ENCODE measurements at regions not wholly inside any gene's neighbourhood (a gene's known extent, or its start where the extent isn't known, plus 50 kb on each side); places are given as distances from the start of the nearest gene placed in this dataset.

- TF ChIP-seq, protein P1, sequence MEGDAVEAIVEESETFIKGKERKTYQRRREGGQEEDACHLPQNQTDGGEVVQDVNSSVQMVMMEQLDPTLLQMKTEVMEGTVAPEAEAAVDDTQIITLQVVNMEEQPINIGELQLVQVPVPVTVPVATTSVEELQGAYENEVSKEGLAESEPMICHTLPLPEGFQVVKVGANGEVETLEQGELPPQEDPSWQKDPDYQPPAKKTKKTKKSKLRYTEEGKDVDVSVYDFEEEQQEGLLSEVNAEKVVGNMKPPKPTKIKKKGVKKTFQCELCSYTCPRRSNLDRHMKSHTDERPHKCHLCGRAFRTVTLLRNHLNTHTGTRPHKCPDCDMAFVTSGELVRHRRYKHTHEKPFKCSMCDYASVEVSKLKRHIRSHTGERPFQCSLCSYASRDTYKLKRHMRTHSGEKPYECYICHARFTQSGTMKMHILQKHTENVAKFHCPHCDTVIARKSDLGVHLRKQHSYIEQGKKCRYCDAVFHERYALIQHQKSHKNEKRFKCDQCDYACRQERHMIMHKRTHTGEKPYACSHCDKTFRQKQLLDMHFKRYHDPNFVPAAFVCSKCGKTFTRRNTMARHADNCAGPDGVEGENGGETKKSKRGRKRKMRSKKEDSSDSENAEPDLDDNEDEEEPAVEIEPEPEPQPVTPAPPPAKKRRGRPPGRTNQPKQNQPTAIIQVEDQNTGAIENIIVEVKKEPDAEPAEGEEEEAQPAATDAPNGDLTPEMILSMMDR (conservative IDR thresholded peaks at IDR 0.05; ENCODE audit: low read depth, low read length): no peak
- no peak for DNase-seq (ENCODE audit: low read depth)
These were observed 387.8 kb upstream of the LARGE1 start for GRCh38 chr22:34308101-34308500.

GRCh38 chr22:34319346-34319745, 399.1 kb upstream of the LARGE1 start:
- TF ChIP-seq, protein P1 (conservative IDR thresholded peaks at IDR 0.05; ENCODE audit: low read depth, low read length): no peak
- no peak for DNase-seq (ENCODE audit: low read depth)
- H3K4me3 ChIP-seq (ENCODE audit: low read length): no peak overlapping the region

More at GRCh38 chr22:34308101-34308500, 387.8 kb upstream of the LARGE1 start:
- H3K4me3 ChIP-seq (ENCODE audit: low read length): no peak overlapping the region

GRCh38 chr22:34324763-34325162, 404.5 kb upstream of the LARGE1 start:
- H3K4me3 ChIP-seq (ENCODE audit: low read length): no peak overlapping the region
- DNase-seq (ENCODE audit: low read depth): no peak
- TF ChIP-seq, protein P1 (conservative IDR thresholded peaks at IDR 0.05; ENCODE audit: low read depth, low read length): no peak

DNA sequence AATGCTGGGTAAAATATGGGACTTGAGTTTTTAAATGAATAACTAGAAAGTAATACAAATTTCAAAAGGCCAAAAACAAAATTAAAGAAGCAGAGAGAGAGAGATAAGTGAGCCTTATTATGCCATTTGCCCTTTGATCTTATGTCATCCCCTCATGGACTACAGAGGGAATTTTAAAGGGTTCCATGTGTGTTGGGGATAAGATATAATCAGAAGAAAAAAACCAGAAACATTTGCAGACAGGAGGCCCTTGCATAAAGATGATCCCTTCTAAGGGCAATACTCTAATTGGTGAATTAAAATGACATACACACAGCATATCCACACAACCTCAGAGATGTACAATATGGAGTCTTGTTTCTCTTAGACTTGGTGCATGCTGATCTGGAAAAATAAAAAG, 406.6 kb upstream of the LARGE1 start:
- TF ChIP-seq, protein P1 (conservative IDR thresholded peaks at IDR 0.05; ENCODE audit: low read depth, low read length): no peak
- DNase-seq (ENCODE audit: low read depth): no peak
- H3K4me3 ChIP-seq (ENCODE audit: low read length): no peak overlapping the region

GRCh38 chr22:34330432-34330831, 410.2 kb upstream of the LARGE1 start:
- no peak overlapping the region for H3K4me3 ChIP-seq (ENCODE audit: low read length)
- TF ChIP-seq, protein P1 (conservative IDR thresholded peaks at IDR 0.05; ENCODE audit: low read depth, low read length): no peak

DNA sequence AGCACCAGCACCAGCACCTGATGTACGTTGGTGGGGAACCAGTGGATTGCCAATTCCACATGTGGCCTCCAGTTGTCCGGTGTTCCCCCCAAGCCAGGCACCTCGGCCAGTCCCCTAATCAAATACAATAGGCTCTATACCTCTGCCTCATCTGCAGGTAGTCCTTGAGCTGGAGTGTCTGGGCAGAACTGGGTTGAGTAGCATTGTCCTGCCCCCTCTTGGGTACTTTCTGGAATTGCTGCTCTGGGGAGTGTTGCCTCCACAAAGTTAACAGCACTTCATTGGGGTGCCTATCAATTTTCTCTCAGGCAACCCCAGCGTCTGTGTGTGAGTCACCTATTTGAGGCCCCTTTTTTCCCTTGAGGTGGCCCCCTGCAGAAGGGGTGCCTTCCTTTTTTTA, 413.0 kb upstream of the LARGE1 start:
- TF ChIP-seq, protein P1 (conservative IDR thresholded peaks at IDR 0.05; ENCODE audit: low read depth, low read length): no peak
- DNase-seq (ENCODE audit: low read depth): no peak
- no peak overlapping the region for H3K4me3 ChIP-seq (ENCODE audit: low read length)

More at GRCh38 chr22:34330432-34330831, 410.2 kb upstream of the LARGE1 start:
- no peak for DNase-seq (ENCODE audit: low read depth)

DNA sequence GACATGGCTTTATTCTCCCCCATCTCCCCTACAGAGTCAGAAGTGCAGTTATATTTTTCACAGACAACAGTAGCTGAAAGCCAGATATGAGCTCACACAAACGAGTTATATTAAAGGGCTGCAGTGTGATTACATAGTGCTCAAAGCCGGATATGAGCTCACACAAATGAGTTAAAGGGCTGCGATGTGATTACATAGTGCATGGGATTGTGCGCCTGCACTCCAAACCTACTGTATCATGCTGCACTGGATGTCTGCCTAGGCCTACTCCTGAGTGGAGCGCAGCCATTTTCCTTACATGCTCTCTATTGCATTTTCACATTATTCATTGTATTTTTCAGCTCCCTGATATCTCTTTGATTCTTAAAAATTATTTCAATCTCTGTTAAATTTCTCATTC, 414.6 kb upstream of the LARGE1 start:
- TF ChIP-seq, protein P1 (conservative IDR thresholded peaks at IDR 0.05; ENCODE audit: low read depth, low read length): no peak
- no peak overlapping the region for H3K4me3 ChIP-seq (ENCODE audit: low read length)
- DNase-seq (ENCODE audit: low read depth): no peak

All from retinal pigment epithelial cell (primary cell).